Fibroblast of skin of abdomen (primary cell): ENCODE measurements at regions not wholly inside any gene's neighbourhood (a gene's known extent, or its start where the extent isn't known, plus 50 kb on each side); places are given as distances from the start of the nearest gene placed in this dataset.
"Not testable (repeated sequence)": the region's sequence is repeated elsewhere in the genome, so short reads cannot be mapped to it uniquely, and the experiment has no call there.

Experiments used
- DNase-seq: peaks from one replicate; pipeline ENCODE4 v3.0.0-alpha.2; 2013

DNA sequence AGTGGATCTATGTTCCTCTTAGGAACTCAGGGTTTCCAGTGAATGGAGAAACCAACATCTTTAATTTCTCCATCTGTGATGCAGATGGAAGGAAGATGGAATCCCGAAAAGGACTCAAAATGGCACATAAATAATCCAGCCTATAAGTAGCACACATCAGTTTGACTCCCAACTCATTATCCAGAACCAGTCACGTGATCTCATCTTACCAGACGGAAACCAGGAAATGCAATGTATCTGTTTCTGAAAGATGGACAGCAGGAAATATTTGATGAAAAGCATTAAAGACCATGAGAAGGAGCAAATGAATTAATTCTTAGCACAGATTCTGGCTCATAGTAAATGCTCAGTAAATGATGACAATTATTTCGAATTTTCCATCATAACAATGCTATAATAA, 443.1 kb upstream of the FMR1 start:
- no peak for DNase-seq

- DNase-seq = no peak
Observed at GRCh38 chrX:147476008-147476407, 435.7 kb upstream of the FMR1 start.

DNA sequence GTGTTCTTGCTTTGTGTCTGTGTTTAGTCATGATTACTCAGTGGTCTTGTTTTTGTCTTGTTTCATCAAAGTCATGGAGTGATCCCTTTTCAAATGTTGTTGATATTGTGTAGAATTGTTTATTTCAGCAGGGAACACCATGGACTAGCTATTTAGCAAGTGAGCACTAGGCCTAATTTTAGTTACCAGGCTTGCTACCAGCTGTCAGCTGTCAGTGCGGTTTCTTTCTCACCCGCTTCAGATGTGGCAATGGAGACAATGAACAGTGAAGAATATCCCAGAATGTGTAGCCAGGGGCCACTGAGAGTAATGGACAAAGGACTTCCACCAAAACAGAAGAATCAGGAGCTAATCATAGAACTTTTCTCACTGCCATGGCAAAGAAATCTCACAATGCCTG, 432.8 kb upstream of the FMR1 start:
- DNase-seq = no peak

- no peak for DNase-seq
Observed at GRCh38 chrX:147485207-147485606, 426.5 kb upstream of the FMR1 start.

DNA sequence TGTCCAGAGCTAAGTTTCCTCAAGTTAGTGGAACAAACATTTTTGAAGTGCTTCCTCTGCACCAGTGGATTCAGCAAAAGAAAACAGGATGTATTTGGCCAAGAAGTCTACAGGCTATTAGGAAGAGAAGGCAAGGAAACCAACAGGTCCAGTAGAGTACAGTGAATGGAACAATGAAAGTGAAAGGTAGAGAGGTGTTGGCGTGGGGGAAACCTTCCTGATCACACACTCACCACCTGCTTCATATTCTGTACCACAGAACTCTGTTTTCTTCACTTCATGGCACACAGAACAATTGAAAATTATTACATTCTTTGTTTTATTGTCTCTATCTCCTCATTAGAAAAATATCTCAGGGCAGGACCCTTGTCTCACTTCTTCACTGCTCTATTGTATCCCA, 417.4 kb upstream of the FMR1 start:
- DNase-seq = no peak

GRCh38 chrX:147498796-147499195, 412.9 kb upstream of the FMR1 start:
- DNase-seq = no peak

DNA sequence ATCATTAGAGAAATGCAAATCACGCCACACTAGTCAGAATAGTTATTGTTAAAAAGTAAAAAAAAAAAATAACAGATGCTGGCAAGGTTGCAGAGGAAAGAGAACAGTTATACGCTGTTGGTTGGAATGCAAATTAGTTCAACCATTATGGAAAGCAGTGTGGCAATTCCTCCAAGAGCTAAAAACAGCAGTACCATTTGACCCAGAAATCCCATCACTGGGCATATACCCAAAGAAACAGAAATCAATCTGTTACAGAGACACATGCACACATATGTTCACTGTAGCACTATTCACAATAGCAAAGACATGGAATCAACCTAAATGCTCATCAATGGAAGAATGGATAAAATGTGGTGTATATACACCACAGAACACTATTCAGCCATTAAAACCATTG, 388.7 kb upstream of the FMR1 start:
- DNase-seq = no peak

DNA sequence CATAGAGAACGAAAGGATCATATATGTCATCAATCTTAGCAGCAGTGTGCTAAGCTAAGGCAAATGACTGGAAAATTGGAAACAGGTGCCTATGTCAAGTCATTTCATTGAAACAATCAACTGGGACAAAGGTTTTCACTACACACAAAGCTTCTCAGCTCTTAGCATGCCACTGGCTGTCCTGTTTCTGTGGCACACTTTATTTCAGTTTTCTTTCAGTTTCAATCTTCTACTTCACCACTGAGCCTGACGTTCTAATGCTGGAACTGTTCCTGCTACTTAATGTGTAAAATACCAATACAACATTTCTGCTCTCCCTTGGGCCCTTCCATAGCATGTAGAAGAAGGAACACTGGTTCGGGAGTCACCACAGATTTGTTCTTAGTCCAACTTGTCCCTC, 378.3 kb upstream of the FMR1 start:
- DNase-seq = no peak

GRCh38 chrX:147537172-147537571, 374.5 kb upstream of the FMR1 start:
- no peak for DNase-seq

DNA sequence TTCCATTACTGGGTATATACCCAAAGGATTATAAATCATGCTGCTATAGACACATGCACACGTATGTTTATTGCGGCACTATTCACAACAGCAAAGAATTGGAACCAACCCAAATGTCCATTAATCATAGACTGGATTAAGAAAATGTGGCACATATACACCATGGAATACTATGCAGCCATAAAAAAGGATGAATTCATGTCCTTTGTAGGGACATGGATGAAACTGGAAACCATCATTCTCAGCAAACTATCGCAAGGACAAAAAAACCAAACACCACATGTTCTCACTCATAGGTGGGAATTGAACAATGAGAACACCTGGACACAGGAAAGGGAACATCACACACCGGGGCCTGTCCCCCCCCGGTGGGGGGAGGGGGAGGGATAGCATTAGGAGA, 363.7 kb upstream of the FMR1 start:
- not testable (repeated sequence) for DNase-seq

DNA sequence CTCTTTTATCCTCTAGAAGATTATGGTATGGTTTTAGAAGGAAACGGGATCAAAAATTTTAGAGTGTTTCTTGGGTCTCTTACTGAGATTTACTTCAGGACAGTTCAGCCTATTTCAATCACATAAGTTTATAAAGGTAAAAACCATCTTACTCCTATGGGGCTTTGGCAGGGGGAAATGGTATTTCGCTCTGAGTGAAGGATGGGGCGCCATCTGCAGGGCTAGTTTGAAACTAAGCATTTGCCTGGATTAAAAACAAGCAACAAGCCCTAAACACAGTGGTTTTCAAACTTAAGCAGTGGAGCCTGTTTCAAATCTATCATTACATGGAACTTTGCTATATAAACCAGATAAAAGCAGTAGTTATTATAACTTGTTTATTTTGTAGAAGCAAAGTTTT, 361.5 kb upstream of the FMR1 start:
- no peak for DNase-seq

GRCh38 chrX:147559191-147559590, 352.5 kb upstream of the FMR1 start:
- no peak for DNase-seq

DNA sequence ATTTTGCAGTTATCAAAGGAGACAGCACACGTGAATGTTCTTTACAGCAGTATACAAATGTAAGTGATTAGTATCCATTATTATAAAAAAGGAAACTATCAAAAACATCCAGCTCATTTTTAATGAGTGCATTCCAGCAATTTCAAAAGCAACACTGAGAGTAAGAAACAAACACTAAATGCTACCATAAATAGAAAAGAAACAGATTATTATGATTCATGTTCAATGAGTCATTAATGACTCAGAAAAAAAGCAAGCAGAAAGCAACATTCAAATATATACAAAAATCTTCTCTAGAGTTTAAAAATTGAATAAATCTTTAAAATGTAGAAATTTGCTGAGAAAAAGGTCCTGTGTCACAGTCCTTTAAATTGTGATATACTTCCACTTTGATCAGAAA, 346.5 kb upstream of the FMR1 start:
- peak; percentile 1 for DNase-seq

GRCh38 chrX:147570483-147570882, 341.2 kb upstream of the FMR1 start:
- no peak for DNase-seq

DNA sequence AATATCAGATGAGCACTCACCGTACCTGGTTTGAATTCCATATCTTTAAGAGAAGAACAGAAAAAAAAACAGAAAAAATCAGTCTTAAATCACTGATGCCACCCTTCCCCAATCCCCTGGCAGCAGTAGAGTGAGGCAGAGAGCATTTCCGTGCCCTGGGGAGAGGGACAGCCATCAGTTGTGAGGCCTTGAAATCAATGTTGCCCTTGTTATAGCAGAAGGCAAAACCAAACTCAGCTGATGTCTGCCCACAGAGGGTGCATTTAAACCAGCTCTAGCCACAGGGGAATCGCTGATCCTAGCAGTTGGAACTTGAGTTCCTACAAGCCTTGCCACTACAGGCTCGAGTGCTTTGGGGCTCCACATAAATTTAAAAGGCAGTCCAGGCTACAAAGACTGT, 338.5 kb upstream of the FMR1 start:
- no peak for DNase-seq

DNA sequence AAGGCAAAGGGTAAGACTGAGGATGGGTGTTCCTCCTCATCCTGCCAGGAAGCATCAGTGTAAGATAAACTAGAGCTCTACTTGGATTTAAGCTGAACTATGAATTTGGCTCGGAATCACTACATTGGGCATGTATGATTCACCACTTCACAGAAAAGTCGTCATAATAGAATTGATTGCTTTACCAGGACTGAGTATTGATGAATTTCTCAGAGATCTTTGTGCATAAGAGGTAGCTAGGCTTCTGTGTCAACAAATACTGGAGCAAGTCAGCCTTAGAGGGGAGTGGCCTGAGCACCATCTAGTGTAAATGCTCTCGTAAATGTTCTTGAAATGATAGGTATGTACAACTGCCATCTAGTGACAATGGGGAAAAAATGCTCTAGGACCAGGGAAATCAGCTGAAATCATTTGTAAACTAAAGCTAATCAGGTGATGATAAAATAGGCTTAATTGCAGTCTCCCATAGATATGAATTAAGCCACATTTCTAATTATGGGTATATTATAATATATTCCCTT, 309.5 kb upstream of the FMR1 start:
- DNase-seq = no peak

DNA sequence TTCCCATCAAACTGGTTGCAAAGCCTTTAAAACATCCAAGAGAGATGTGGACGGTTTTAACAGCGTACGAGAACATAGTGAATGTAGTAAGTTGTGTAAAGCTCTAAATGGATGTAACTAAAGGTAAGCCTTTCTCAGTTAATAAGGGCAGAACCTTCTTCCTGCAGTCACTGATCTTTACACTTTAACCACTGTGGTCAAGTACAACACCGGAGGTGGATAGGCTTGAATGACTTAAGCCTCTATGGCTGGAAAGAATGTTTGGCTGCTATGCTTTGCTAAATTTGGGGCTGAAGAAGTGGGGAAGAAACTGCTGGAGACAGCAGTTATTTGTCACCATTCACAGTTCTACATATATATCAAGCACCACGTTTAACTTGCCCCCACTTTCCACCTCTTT, 285.1 kb upstream of the FMR1 start:
- DNase-seq = no peak

DNA sequence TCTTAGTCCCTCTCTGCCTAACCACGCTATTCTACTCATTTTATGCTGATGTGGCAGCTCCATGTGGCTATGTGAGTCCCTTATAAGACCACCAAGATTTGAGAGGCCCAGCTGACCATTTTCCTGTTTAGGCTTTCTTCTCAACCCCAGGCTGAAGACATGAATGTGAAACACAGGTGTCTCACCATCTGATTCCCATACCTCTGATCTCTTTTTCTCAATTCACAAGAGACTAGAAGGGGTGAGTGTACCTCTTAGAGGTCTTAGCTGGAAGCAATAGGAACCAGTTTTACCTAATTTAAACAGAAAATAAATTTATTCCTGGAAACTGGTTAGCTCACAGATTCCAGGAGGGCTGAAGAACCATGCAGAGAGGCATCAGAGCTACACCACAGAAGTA, 276.5 kb upstream of the FMR1 start:
- DNase-seq = no peak

DNA sequence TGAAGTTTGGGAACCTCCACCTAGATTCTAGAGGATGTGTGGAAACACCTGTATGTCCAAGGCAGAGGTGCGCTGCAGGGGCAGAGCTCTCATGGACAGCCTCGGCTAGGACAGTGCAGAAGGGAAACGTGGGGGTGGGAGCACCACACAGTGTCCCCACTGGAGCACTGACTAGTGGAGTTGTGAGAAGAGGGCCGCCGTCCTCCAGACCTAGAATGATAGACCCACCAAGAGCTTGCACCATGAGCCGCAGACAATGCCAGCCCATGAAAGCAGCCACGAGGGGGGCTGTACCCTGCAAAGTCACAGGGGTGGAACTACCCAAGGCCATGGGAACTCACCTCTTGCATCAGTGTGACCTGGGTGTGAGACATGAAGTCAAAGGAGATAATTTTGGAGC, 274.5 kb upstream of the FMR1 start:
- DNase-seq = no peak

GRCh38 chrX:147646949-147647723, 264.6 kb upstream of the FMR1 start:
- DNase-seq = no peak

DNA sequence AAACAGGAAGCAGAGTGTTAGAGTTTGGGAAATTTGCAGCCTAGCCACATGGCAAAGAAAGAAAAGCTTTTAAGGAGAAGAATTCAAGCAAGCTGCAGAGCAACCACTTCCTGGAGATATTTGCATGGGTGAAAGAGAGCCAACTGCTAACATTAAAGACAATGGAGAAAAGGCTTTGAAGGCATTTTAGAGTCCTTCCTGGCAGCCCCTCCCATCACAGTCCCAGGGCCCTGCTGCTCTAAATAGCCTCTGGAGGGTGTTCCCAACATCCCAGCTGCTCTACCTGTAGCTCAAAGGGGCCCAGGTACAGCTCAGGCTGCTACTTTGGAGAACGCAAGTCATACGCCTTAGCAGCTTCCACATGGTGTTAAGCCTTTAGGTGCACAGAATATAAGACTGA, 235.9 kb upstream of the FMR1 start:
- no peak for DNase-seq

DNA sequence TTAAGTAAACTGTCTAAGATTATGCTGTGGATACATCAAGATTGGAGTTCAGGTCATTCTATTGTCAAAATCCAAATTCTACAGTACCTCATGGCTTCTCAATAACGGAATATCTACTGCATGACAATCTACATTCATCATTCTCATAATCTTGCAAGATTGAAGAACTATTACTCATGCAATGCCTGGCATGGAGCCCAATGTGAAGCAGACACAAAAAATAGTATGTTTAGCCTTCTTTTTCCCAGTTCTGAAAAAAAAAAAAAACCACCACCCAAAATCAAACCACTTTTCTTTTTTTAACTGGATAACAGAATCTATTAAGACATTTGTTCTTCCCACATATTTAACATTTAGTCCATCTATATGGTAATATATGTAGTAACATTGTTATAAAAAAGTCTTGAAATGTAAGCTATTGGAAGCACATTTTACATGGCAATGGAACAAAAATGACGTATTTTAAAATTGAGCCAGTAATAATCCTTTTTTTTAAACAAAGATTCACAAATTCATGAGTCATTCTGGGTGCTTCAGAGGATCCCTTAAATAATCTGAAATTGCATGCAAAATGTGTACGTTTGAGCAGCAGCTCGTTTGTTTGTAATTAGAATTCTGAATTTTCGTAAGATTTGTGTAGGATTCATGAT, 232.2 kb upstream of the FMR1 start:
- DNase-seq = peak; percentile 0

- DNase-seq = no peak
Observed at GRCh38 chrX:147680251-147680650, 231.5 kb upstream of the FMR1 start.

- DNase-seq = no peak
Observed at GRCh38 chrX:147693511-147693910, 218.2 kb upstream of the FMR1 start.
